GM13977 (cell line): ENCODE measurements at regions not wholly inside any gene's neighbourhood (a gene's known extent, or its start where the extent isn't known, plus 50 kb on each side); places are given as distances from the start of the nearest gene placed in this dataset.
A peak's percentile ranks its signal among the peaks of the same experiment; 100 is the strongest.

Experiments used
- DNase-seq: peaks from one replicate; pipeline ENCODE4 v3.0.0; 2012; ENCODE audit warnings: low spot score
- in situ Hi-C: fragments of 300-500 bp; cut with MboI; formaldehyde crosslinking; loops from one replicate; pipeline ENCODE4 v1.12.0; 2022; ENCODE audit warnings: low sequenced_read_pairs, low pct_unique_long_range_greater_than_20kb, mixed read lengths, inconsistent platforms; ENCODE audit not compliant: unreplicated experiment
- TF ChIP-seq, protein P1 (sequence below): IDR thresholded peaks from 2 replicates; pipeline ENCODE4 v1.5.1; 2012; ENCODE audit warnings: mild to moderate bottlenecking, control low read depth; ENCODE audit not compliant: insufficient read depth; ENCODE audit errors: extremely low read depth, missing control alignments

DNA sequence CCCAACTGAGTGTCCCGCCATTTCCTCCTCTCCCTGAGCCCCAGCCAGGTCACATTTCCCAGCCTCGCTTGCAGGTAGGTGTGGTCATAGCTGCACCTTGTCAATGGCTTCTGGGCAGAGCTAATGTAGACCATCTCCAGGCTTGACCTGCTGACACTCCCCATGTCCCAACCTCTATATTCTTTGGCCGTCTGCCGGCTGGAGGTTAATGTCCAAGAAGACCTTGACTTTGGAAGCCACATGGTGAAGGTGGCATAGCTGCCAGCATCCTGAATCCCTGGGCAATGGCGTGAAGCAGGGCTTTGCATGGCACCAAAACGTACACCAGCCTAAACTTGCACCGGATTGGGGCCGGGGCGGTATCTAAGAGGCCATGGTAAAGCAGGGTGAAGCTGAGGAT, 88.3 kb downstream of the SPP2 start:
- TF ChIP-seq, protein P1, sequence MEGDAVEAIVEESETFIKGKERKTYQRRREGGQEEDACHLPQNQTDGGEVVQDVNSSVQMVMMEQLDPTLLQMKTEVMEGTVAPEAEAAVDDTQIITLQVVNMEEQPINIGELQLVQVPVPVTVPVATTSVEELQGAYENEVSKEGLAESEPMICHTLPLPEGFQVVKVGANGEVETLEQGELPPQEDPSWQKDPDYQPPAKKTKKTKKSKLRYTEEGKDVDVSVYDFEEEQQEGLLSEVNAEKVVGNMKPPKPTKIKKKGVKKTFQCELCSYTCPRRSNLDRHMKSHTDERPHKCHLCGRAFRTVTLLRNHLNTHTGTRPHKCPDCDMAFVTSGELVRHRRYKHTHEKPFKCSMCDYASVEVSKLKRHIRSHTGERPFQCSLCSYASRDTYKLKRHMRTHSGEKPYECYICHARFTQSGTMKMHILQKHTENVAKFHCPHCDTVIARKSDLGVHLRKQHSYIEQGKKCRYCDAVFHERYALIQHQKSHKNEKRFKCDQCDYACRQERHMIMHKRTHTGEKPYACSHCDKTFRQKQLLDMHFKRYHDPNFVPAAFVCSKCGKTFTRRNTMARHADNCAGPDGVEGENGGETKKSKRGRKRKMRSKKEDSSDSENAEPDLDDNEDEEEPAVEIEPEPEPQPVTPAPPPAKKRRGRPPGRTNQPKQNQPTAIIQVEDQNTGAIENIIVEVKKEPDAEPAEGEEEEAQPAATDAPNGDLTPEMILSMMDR: no peak
- DNase-seq: no peak
- in situ Hi-C loops: loop anchor here (10.0 kb wide), 2 partner anchors 146 to 356 kb away; partner anchors contain the start of gene ARL4C

- in situ Hi-C loops: loop anchor here (10.0 kb wide), 2 partner anchors 147 to 357 kb away; partner anchors contain the start of gene ARL4C
- DNase-seq: no peak
- TF ChIP-seq, protein P1: no peak
Measured at GRCh38 chr2:234137400-234138014, 87.0 kb downstream of the SPP2 start.

- in situ Hi-C loops: loop anchor here (10.0 kb wide), 2 partner anchors 148 to 358 kb away; partner anchors contain the start of gene ARL4C
- TF ChIP-seq, protein P1: peak; percentile 27
- no peak for DNase-seq
Measured at GRCh38 chr2:234136461-234136860, 86.0 kb downstream of the SPP2 start.

DNA sequence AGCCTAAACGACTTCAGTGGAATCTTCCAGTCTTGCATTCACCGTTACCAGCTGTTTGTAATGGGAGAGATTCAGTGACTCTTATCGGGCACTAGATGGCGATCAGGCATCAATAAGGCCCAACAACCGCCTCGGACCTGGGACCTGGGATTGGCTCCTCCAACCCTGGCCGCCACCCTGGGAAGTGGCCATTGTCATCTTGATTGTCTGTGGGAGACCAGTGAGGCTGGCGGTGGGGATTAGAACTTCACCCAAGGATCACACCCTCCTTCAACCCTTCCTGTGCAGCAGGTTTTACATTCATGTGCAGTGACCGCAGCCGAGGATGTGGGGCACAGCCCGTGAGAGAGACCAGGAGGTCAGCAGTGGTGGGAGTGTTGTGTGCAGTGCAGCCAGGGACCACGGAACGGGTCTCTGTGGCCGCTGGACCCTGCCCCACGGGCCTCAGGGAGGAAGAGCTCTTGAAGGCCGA, 85.3 kb downstream of the SPP2 start:
- TF ChIP-seq, protein P1: peak; percentile 71
- DNase-seq: peak; percentile 58
- in situ Hi-C loops: loop anchor here (10.0 kb wide), 2 partner anchors 149 to 359 kb away; partner anchors contain the start of gene ARL4C

- DNase-seq: no peak
- in situ Hi-C loops: loop anchor here (10.0 kb wide), 2 partner anchors 150 to 360 kb away; partner anchors contain the start of gene ARL4C
- TF ChIP-seq, protein P1: no peak
Measured at GRCh38 chr2:234134496-234134895, 84.0 kb downstream of the SPP2 start.

DNA sequence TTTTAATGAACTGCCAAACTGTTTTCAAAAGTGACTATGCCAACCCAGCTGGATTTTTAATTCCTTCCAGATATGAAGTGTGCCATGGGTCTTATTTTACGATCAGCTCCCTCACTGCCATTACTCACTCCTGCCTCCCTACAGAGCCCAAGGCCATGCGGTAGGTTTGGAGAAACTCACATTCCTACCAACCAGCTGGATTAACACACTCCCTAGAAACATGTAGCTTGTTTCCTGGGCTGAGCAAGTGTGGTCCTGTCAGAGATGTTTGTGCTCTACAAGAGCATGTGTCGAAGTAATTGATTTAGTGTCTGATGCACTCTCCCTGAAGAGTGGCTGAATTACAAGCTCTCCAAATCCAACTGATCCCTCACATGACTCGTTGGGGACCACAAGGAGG, 82.5 kb downstream of the SPP2 start:
- TF ChIP-seq, protein P1: no peak
- DNase-seq: no peak
- in situ Hi-C loops: loop anchor here (10.0 kb wide), 2 partner anchors 152 to 362 kb away; partner anchors contain the start of gene ARL4C
